ENCODE measurements at regions not wholly inside any gene's neighbourhood (a gene's known extent, or its start where the extent isn't known, plus 50 kb on each side); places are given as distances from the start of the nearest gene placed in this dataset.

GRCh38 chr4:162682651-162683050 lies 484.0 kb downstream of the NAF1 start:
- TF ChIP-seq POLR2AphosphoS5 (IDR thresholded peaks at IDR 0.05; ENCODE audit: low read depth) (no peak), NANOG (IDR thresholded peaks at IDR 0.05; ENCODE audit: borderline replicate concordance) (no peak), ZNF331 (CRISPR knock-in tag; IDR thresholded peaks at IDR 0.05; ENCODE audit: low read depth) (no peak), ZNF114 (CRISPR knock-in tag; IDR thresholded peaks at IDR 0.05) (no peak), REST (IDR thresholded peaks at IDR 0.05; ENCODE audit: unreplicated experiment) (no peak), STAT1 (IDR thresholded peaks at IDR 0.05; ENCODE audit: unreplicated experiment) (no peak), JUNB (IDR thresholded peaks at IDR 0.05; ENCODE audit: unreplicated experiment) (no peak), ZNF462 (CRISPR knock-in tag; IDR thresholded peaks at IDR 0.05) (no peak), CTCF (conservative IDR thresholded peaks at IDR 0.05; ENCODE audit: low read depth in 2 of 2) (no peak), EZH2phosphoT487 (IDR thresholded peaks at IDR 0.05; ENCODE audit: unreplicated experiment) (no peak), CREB1 (CRISPR knock-in tag; IDR thresholded peaks at IDR 0.05; ENCODE audit: low read depth) (no peak), ETS1 (IDR thresholded peaks at IDR 0.05) (no peak), EZH2 (IDR thresholded peaks at IDR 0.05; ENCODE audit: low read depth, unreplicated experiment) (no peak)
- Mint-ChIP-seq H3K36me3 (ENCODE audit: low read depth) (peaks cover 4% of the 10 kb centered on the region; the same call in 1 of the 3 replicates), H3K4me1 (no peaks in the 10 kb centered on the region), H3K4me3 (no peak overlapping the region), H3K27me3 (ENCODE audit: insufficient read depth, low read depth, poor library complexity) (no peaks in the 10 kb centered on the region), H3K27ac (no peak overlapping the region), H3K9me3 (no peaks in the 10 kb centered on the region)
- H3F3A ChIP-seq (replicated peaks; ENCODE audit: low read depth): no peaks in the 10 kb centered on the region
- ATAC-seq (no peak), DNase-seq (ENCODE audit: low spot score) (no peak)
- no peaks in the 10 kb centered on the region for H3K4me1 ChIP-seq (ENCODE audit: insufficient read depth)
- no peak overlapping the region for H3K4me2 ChIP-seq
- H3K9me2 ChIP-seq (ENCODE audit: insufficient read depth): no peaks in the 10 kb centered on the region
- H2AFZ ChIP-seq: no peak overlapping the region
- 0 out of 2 replicates have a peak, but pooled peaks cover 3% of the 10 kb centered on the region for H3K36me3 ChIP-seq (ENCODE audit: insufficient read depth)
- H3K4me3 ChIP-seq: no peak overlapping the region
- no peaks in the 10 kb centered on the region for H4K20me1 ChIP-seq (replicated peaks; ENCODE audit: insufficient read depth)
- H3K79me2 ChIP-seq (replicated peaks; ENCODE audit: insufficient read depth): no peaks in the 10 kb centered on the region
- H3K27me3 ChIP-seq (ENCODE audit: insufficient read depth): no peaks in the 10 kb centered on the region
- no peak overlapping the region for H3K27ac ChIP-seq (ENCODE audit: low read depth)
